GM12878 (cell line): ENCODE measurements at regions not wholly inside any gene's neighbourhood (a gene's known extent, or its start where the extent isn't known, plus 50 kb on each side); places are given as distances from the start of the nearest gene placed in this dataset.

ENCODE experiments used
- CEBPB ChIP-seq, 2 experiments: fragments of 150-350 bp in 1 of 2; IDR thresholded peaks; 2 replicates each; pipeline ENCODE4 v1.6.1; 2012 to 2014; ENCODE audit warnings: low read depth in 2 of 2, low read length in 2 of 2, borderline replicate concordance in 1 of 2, inconsistent platforms in 1 of 2
- E2F8 ChIP-seq: fragments of 450-650 bp; IDR thresholded peaks from 2 replicates; pipeline ENCODE4 v1.6.1; 2018; ENCODE audit warnings: mild to moderate bottlenecking, low read depth, moderate library complexity; ENCODE audit not compliant: partially characterized antibody
- TF ChIP-seq, protein P1 (sequence below): IDR thresholded peaks from 2 replicates; pipeline ENCODE4 v1.6.1; 2012; ENCODE audit warnings: low read depth, low read length, improper control_type of control experiment
- TF ChIP-seq, protein P2 (sequence below): fragments of 450-650 bp; IDR thresholded peaks from 2 replicates; pipeline ENCODE4 v1.6.1; 2017; ENCODE audit warnings: mild to moderate bottlenecking, moderate library complexity

DNA sequence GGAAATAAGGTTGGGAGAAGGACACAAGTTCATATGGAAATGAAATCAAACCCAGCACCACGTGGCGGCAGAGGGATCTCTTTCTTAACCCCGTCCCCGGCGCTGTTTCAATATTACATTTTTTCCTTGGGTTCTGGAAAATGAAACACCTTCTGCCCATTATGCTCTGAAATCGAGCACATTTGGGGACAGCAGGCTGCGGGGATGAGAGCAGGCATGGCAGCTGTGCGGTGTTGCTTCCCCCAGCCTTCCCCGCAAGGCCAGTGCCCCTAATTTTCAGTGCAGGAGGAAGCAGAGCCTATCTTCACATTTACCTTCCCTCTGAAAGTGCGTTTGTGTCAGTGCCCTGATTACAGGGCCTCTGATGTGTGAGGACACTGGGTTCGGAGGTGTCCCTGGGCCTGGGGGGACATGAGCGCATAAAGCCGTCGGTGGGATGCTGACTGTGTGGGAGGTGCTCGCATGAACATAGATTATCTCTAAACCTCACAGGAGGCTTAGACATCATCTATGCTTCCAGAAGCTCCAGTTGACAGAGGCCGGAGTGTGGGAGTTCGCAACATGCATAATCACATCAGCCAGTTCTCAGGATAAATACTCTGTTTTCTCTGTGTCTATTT, 921.3 kb downstream of the BRD1 start (continued):
- TF ChIP-seq, protein P1, sequence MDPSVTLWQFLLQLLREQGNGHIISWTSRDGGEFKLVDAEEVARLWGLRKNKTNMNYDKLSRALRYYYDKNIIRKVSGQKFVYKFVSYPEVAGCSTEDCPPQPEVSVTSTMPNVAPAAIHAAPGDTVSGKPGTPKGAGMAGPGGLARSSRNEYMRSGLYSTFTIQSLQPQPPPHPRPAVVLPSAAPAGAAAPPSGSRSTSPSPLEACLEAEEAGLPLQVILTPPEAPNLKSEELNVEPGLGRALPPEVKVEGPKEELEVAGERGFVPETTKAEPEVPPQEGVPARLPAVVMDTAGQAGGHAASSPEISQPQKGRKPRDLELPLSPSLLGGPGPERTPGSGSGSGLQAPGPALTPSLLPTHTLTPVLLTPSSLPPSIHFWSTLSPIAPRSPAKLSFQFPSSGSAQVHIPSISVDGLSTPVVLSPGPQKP, result no peak
- TF ChIP-seq E2F8, result no peak
- TF ChIP-seq, protein P2, sequence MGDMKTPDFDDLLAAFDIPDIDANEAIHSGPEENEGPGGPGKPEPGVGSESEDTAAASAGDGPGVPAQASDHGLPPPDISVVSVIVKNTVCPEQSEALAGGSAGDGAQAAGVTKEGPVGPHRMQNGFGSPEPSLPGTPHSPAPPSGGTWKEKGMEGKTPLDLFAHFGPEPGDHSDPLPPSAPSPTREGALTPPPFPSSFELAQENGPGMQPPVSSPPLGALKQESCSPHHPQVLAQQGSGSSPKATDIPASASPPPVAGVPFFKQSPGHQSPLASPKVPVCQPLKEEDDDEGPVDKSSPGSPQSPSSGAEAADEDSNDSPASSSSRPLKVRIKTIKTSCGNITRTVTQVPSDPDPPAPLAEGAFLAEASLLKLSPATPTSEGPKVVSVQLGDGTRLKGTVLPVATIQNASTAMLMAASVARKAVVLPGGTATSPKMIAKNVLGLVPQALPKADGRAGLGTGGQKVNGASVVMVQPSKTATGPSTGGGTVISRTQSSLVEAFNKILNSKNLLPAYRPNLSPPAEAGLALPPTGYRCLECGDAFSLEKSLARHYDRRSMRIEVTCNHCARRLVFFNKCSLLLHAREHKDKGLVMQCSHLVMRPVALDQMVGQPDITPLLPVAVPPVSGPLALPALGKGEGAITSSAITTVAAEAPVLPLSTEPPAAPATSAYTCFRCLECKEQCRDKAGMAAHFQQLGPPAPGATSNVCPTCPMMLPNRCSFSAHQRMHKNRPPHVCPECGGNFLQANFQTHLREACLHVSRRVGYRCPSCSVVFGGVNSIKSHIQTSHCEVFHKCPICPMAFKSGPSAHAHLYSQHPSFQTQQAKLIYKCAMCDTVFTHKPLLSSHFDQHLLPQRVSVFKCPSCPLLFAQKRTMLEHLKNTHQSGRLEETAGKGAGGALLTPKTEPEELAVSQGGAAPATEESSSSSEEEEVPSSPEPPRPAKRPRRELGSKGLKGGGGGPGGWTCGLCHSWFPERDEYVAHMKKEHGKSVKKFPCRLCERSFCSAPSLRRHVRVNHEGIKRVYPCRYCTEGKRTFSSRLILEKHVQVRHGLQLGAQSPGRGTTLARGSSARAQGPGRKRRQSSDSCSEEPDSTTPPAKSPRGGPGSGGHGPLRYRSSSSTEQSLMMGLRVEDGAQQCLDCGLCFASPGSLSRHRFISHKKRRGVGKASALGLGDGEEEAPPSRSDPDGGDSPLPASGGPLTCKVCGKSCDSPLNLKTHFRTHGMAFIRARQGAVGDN, result no peak
- no peak for TF ChIP-seq CEBPB (IDR thresholded peaks at IDR 0.05; ENCODE audit: borderline replicate concordance in 1 of 2, low read depth in 2 of 2, low read length in 2 of 2)
